ENCODE measurements at regions not wholly inside any gene's neighbourhood (a gene's known extent, or its start where the extent isn't known, plus 50 kb on each side); places are given as distances from the start of the nearest gene placed in this dataset.

DNA sequence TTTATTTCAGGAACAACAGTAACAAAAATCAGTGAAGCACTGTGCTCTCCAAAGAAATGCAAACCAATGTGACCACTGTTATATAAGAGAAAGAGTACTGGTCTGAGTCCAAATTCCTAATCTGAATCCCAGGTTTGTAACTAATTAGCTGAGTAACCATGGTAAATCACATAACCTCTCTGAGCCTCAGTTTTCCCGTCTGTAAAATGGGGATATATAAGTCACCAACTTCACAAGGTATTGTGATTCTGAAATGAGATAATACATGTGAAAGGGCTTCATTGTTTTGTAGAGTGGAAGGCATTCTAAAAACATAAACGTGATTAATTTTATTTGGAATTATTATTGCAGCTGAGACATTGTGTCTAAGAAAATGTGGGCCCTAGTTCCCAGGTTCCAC lies 91.3 kb upstream of the YPEL5 start:
- TF ChIP-seq, protein P1, sequence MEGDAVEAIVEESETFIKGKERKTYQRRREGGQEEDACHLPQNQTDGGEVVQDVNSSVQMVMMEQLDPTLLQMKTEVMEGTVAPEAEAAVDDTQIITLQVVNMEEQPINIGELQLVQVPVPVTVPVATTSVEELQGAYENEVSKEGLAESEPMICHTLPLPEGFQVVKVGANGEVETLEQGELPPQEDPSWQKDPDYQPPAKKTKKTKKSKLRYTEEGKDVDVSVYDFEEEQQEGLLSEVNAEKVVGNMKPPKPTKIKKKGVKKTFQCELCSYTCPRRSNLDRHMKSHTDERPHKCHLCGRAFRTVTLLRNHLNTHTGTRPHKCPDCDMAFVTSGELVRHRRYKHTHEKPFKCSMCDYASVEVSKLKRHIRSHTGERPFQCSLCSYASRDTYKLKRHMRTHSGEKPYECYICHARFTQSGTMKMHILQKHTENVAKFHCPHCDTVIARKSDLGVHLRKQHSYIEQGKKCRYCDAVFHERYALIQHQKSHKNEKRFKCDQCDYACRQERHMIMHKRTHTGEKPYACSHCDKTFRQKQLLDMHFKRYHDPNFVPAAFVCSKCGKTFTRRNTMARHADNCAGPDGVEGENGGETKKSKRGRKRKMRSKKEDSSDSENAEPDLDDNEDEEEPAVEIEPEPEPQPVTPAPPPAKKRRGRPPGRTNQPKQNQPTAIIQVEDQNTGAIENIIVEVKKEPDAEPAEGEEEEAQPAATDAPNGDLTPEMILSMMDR (IDR thresholded peaks at IDR 0.05): no peak
- TF ChIP-seq, protein P2, sequence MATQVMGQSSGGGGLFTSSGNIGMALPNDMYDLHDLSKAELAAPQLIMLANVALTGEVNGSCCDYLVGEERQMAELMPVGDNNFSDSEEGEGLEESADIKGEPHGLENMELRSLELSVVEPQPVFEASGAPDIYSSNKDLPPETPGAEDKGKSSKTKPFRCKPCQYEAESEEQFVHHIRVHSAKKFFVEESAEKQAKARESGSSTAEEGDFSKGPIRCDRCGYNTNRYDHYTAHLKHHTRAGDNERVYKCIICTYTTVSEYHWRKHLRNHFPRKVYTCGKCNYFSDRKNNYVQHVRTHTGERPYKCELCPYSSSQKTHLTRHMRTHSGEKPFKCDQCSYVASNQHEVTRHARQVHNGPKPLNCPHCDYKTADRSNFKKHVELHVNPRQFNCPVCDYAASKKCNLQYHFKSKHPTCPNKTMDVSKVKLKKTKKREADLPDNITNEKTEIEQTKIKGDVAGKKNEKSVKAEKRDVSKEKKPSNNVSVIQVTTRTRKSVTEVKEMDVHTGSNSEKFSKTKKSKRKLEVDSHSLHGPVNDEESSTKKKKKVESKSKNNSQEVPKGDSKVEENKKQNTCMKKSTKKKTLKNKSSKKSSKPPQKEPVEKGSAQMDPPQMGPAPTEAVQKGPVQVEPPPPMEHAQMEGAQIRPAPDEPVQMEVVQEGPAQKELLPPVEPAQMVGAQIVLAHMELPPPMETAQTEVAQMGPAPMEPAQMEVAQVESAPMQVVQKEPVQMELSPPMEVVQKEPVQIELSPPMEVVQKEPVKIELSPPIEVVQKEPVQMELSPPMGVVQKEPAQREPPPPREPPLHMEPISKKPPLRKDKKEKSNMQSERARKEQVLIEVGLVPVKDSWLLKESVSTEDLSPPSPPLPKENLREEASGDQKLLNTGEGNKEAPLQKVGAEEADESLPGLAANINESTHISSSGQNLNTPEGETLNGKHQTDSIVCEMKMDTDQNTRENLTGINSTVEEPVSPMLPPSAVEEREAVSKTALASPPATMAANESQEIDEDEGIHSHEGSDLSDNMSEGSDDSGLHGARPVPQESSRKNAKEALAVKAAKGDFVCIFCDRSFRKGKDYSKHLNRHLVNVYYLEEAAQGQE (IDR thresholded peaks at IDR 0.05; ENCODE audit: insufficient read depth in 1 of 2, low read depth in 2 of 2, low read length in 1 of 2): no peak
- TF ChIP-seq POLR2AphosphoS5 (IDR thresholded peaks at IDR 0.05; ENCODE audit: low read depth, low read length): no peak
- no peak for TF ChIP-seq TCF7L2 (IDR thresholded peaks at IDR 0.05; ENCODE audit: low read depth, low read length)
- no peak for TF ChIP-seq SIN3A (IDR thresholded peaks at IDR 0.05; ENCODE audit: borderline replicate concordance, insufficient read depth, low read depth, low read length)

Data from Panc1 (cell line).